ENCODE measurements at regions not wholly inside any gene's neighbourhood (a gene's known extent, or its start where the extent isn't known, plus 50 kb on each side); places are given as distances from the start of the nearest gene placed in this dataset.

DNA sequence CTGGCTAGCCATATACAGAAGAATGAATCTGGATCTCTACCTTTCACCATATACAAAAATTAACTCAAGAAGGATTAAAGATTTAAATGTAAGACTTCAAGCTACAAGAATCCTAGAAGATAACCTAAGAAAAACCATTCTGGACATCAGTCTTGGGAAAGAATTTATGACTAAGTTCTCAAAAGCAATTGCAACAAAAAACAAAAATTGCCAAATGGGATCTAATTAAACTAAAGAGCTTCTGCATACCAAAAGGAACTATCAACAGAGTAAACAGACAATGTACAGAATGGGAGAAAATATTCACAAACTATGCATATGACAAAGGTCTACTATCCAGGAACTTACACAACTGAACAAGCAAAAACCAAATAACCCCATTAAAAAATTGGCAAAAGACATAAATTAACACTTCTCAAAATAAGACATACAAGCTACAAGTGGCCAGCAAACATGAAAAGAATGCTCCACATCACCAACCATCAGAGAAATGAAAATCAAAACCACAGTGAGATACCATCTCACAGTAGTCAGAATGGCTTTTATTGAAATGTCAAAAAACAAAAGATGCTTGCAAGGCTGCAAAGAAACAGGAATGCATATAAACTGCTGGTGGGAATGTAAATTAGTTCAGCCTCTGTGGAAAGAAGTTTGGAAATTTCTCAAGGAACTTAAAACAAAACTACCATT is 66.8 kb upstream of the RSPO3 start:
- TF ChIP-seq JUND (IDR thresholded peaks at IDR 0.05; ENCODE audit: low read depth), result no peak
- in situ Hi-C loops (cut with HindIII; ENCODE audit: low pct_unique_long_range_greater_than_20kb, low sequenced_read_pairs), result no loop called here
- DNase-seq (ENCODE audit: low read depth in 1 of 2, low spot score in 1 of 2), result no peak

DNA sequence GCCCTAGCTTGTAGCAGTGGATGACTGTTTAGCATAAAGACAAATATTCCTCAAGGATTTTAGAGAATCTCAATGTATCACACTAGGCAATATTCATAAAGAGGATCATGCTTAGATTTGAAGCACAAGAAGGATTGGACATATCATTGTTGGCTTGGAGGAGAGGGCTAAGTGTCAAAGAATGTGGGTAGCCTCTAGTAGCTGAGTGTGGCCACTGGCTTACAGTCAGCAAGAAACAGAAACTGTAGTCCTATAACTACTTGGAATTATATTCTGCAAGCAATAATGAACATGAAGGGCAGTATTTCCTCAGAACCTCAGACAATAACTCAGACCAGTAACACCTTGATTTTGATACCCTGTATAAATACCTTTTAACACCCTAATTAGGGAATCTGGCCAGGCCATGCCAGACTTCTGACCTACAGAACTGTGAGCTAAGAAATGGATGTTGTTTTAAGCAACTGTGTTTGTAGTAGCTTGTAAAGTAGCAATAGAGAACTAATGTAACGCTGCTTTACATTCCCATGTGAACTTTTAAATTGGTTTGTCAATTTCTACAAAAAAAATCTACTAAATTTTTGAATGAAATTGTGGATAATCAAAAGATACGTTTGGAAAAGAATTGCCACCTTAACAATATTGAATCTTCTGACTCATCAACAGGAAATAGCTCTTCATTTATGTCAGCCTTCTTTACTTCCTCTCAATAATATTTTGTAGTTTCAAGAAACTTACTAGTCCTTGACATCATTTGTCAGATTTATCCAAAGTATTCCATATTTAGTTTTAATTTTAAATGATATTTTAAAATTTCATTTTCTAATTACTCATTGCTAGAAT is 65.2 kb upstream of the RSPO3 start:
- in situ Hi-C loops (cut with HindIII; ENCODE audit: low pct_unique_long_range_greater_than_20kb, low sequenced_read_pairs), result no loop called here
- no peak for DNase-seq (ENCODE audit: low read depth in 1 of 2, low spot score in 1 of 2)
- TF ChIP-seq JUND (IDR thresholded peaks at IDR 0.05; ENCODE audit: low read depth), result no peak

DNA sequence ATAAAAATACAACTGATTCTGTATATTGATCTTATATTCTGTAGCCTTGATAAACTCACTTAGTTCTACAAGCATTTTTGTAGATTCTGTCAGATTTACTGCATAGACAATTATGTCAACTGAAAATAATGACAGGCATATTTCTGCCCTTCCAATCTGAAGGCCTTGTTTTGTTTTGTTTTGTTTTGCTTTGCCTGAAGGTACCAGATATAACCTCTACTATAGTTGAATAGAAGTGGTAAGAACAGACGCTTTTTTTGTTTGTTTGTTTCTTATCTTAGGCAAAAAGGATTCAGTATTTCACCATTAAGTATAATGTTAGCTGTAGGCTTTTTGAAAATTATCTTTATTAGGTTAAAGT is 64.6 kb upstream of the RSPO3 start:
- TF ChIP-seq JUND (IDR thresholded peaks at IDR 0.05; ENCODE audit: low read depth), result no peak
- DNase-seq (ENCODE audit: low read depth in 1 of 2, low spot score in 1 of 2), result no peak
- in situ Hi-C loops (cut with HindIII; ENCODE audit: low pct_unique_long_range_greater_than_20kb, low sequenced_read_pairs), result no loop called here

DNA sequence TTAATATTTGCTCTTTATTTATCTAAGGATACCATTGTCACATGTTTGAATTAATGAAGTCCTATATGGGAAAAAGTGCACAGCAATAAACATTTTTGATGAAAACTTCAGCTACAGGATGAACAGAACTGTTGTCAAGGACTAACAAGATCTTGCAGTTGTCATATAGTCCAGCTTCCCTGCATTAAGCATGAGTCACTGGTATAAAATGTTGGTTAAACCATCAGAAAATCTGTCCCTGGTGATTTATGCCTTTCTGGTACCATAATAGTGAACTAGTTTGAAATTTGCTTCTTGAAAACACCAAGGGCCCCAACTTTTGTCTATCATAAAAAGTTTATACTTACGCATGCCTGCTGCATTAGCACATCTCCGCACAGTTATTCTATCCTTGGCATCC is 60.4 kb upstream of the RSPO3 start:
- in situ Hi-C loops (cut with HindIII; ENCODE audit: low pct_unique_long_range_greater_than_20kb, low sequenced_read_pairs), result no loop called here
- no peak for TF ChIP-seq JUND (IDR thresholded peaks at IDR 0.05; ENCODE audit: low read depth)
- no peak for DNase-seq (ENCODE audit: low read depth in 1 of 2, low spot score in 1 of 2)

DNA sequence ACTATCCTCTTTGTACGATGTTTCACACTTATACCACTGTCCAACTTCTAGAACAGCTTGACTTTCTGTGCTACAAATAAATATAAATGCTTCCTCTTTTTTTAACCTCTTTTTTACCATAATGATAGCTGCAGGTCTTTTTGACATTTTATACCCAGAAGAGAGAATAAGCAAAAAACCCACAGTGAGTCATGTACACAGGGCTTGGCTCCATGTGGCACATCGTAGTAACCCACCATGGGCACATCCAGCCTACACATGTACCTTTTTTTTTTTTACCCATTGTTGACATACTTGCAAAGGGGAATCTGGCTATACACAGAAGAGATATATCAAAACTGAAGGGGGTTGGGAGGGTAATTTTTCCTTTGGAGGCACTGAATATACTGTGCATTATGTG is 59.5 kb upstream of the RSPO3 start:
- in situ Hi-C loops (cut with HindIII; ENCODE audit: low pct_unique_long_range_greater_than_20kb, low sequenced_read_pairs), result no loop called here
- no peak for DNase-seq (ENCODE audit: low read depth in 1 of 2, low spot score in 1 of 2)
- TF ChIP-seq JUND (IDR thresholded peaks at IDR 0.05; ENCODE audit: low read depth), result no peak

Data from T47D (cell line).